Activated CD4-positive, alpha-beta memory T cell treated with anti-CD3 and anti-CD28 coated beads for 36 hours (primary cell): ENCODE measurements at regions not wholly inside any gene's neighbourhood (a gene's known extent, or its start where the extent isn't known, plus 50 kb on each side); places are given as distances from the start of the nearest gene placed in this dataset.

Source experiments
- CTCF ChIA-PET: fragments of 350-600 bp; sonication (Branson Sonifier 250); formaldehyde crosslinking; loops from one replicate; lab custom pipeline; 2021; ENCODE audit warnings: antibody characterized with exemption, inconsistent platforms; lab: Charles Lee
- POLR2A ChIA-PET: fragments of 350-600 bp; sonication (Branson Sonifier 250); formaldehyde crosslinking; loops from one replicate; lab custom pipeline; 2021; ENCODE audit warnings: antibody characterized with exemption; lab: Charles Lee
- DNase-seq: peaks from one replicate; pipeline ENCODE4 v3.0.0-alpha.2; 2020
- H3K27ac Mint-ChIP-seq: one replicate; pipeline ENCODE4 v1.8.0; 2021; ENCODE audit warnings: mixed read lengths
- H3K27me3 Mint-ChIP-seq: one replicate; pipeline ENCODE4 v1.8.0; 2021; ENCODE audit warnings: mixed read lengths
- H3K36me3 Mint-ChIP-seq: one replicate; pipeline ENCODE4 v1.8.0; 2021; ENCODE audit warnings: mixed read lengths
- H3K4me1 Mint-ChIP-seq: one replicate; pipeline ENCODE4 v1.8.0; 2021; ENCODE audit warnings: low read depth, mixed read lengths
- H3K4me3 Mint-ChIP-seq: one replicate; pipeline ENCODE4 v1.8.0; 2021; ENCODE audit warnings: mild to moderate bottlenecking, mixed read lengths
- H3K9me3 Mint-ChIP-seq: one replicate; pipeline ENCODE4 v1.8.0; 2021; ENCODE audit warnings: mixed read lengths
- intact Hi-C: fragments of 100-400 bp; cut with micrococcal nuclease; formaldehyde crosslinking; loops from one replicate; pipeline ENCODE4 v1.15.1; 2023

- ChIA-PET CTCF (interaction anchor here (0.9 kb wide), 1 partner anchor 22 kb away, joined by 3 read pairs; no protein-coding TSS in a partner anchor), POLR2A (no interaction called here)
- peaks cover 4% of the 10 kb centered on the region for H3K27me3 Mint-ChIP-seq
- no peak overlapping the region for H3K4me3 Mint-ChIP-seq
- no peak overlapping the region for H3K27ac Mint-ChIP-seq
- no peak for DNase-seq
- no peaks in the 10 kb centered on the region for H3K4me1 Mint-ChIP-seq
- H3K36me3 Mint-ChIP-seq, result no peaks in the 10 kb centered on the region
- intact Hi-C loops, result no loop called here
- H3K9me3 Mint-ChIP-seq, result no peaks in the 10 kb centered on the region
Observed at GRCh38 chr11:119496997-119497396, 74.0 kb upstream of the THY1 start.

DNA sequence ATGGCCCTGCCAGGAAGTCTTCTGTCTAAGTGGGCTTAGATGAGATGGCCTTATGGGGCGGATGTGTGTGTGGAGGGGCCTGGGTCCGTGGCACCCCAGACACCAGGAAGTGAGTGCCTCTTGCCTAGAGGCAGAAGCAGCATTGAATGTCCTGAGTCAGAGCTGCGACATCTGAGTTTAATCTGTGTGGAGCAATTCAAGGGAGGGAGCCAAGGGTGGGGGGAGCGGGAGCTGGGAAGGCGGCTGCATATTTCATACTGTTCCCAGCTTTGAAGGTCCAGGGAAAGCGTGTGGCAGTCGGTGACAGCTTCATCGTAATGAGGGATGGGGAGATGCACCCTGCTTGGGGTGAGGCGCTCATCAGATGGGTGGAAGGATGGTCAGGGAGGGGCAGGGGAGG lies 73.5 kb upstream of the THY1 start:
- Mint-ChIP-seq H3K27ac (no peak overlapping the region), H3K9me3 (no peaks in the 10 kb centered on the region), H3K4me1 (no peaks in the 10 kb centered on the region), H3K4me3 (no peak overlapping the region), H3K27me3 (peaks cover 4% of the 10 kb centered on the region), H3K36me3 (no peaks in the 10 kb centered on the region)
- ChIA-PET CTCF (interaction anchor here (0.9 kb wide), 1 partner anchor 22 kb away, joined by 3 read pairs; no protein-coding TSS in a partner anchor), POLR2A (no interaction called here)
- no peak for DNase-seq
- intact Hi-C loops, result no loop called here

GRCh38 chr11:119493712-119494111 lies 70.7 kb upstream of the THY1 start:
- H3K4me1 Mint-ChIP-seq, result no peaks in the 10 kb centered on the region
- peak; percentile 36 for DNase-seq
- H3K27ac Mint-ChIP-seq, result no peak overlapping the region
- no peaks in the 10 kb centered on the region for H3K9me3 Mint-ChIP-seq
- intact Hi-C loops, result no loop called here
- ChIA-PET CTCF (interaction anchor here (1.5 to 2.6 kb wide), 2 partner anchors 13 to 19 kb away, joined by 4 to 12 read pairs; no protein-coding TSS in a partner anchor), POLR2A (interaction anchor here (0.8 kb wide), 1 partner anchor 10 kb away, joined by 3 read pairs; no protein-coding TSS in a partner anchor)
- H3K4me3 Mint-ChIP-seq, result no peak overlapping the region
- H3K27me3 Mint-ChIP-seq, result peaks cover 3% of the 10 kb centered on the region
- no peaks in the 10 kb centered on the region for H3K36me3 Mint-ChIP-seq

- no peak overlapping the region for H3K27ac Mint-ChIP-seq
- no peak overlapping the region for H3K4me3 Mint-ChIP-seq
- DNase-seq, result no peak
- ChIA-PET POLR2A (no interaction called here), CTCF (interaction anchor here (1.3 to 2.6 kb wide), 3 partner anchors 11 to 17 kb away, joined by 3 to 12 read pairs (median 4); no protein-coding TSS in a partner anchor)
- no peaks in the 10 kb centered on the region for H3K36me3 Mint-ChIP-seq
- H3K27me3 Mint-ChIP-seq, result peaks cover 8% of the 10 kb centered on the region
- H3K9me3 Mint-ChIP-seq, result no peaks in the 10 kb centered on the region
- H3K4me1 Mint-ChIP-seq, result no peaks in the 10 kb centered on the region
- intact Hi-C loops, result no loop called here
Observed at GRCh38 chr11:119491753-119492510, 69.0 kb upstream of the THY1 start.

- CTCF ChIA-PET, result interaction anchor here (0.6 to 1.3 kb wide), 4 partner anchors 10 to 351 kb away, joined by 3 to 4 read pairs (median 3); no protein-coding TSS in a partner anchor
- no peaks in the 10 kb centered on the region for H3K4me1 Mint-ChIP-seq
- DNase-seq, result no peak
Observed at GRCh38 chr11:119490253-119491006, 67.5 kb upstream of the THY1 start.

GRCh38 chr11:119489087-119489486 lies 66.1 kb upstream of the THY1 start:
- Mint-ChIP-seq H3K27me3 (peaks cover 14% of the 10 kb centered on the region), H3K4me1 (no peaks in the 10 kb centered on the region), H3K9me3 (no peaks in the 10 kb centered on the region), H3K27ac (no peak overlapping the region), H3K4me3 (no peak overlapping the region), H3K36me3 (no peaks in the 10 kb centered on the region)
- DNase-seq, result no peak
- intact Hi-C loops, result loop anchor here (10.0 kb wide), 1 partner anchor 616 kb away; no protein-coding TSS in a partner anchor
- ChIA-PET POLR2A (no interaction called here), CTCF (interaction anchor here (1.3 kb wide), 1 partner anchor 45 kb away, joined by 3 read pairs; no protein-coding TSS in a partner anchor)

More at GRCh38 chr11:119490253-119491006, 67.5 kb upstream of the THY1 start:
- peaks cover 11% of the 10 kb centered on the region for H3K27me3 Mint-ChIP-seq
- no peaks in the 10 kb centered on the region for H3K36me3 Mint-ChIP-seq
- no peak overlapping the region for H3K4me3 Mint-ChIP-seq
- POLR2A ChIA-PET, result no interaction called here
- no peaks in the 10 kb centered on the region for H3K9me3 Mint-ChIP-seq
- intact Hi-C loops, result no loop called here
- H3K27ac Mint-ChIP-seq, result no peak overlapping the region

- intact Hi-C loops, result loop anchor here (10.0 kb wide), 1 partner anchor 616 kb away; no protein-coding TSS in a partner anchor
- H3K27ac Mint-ChIP-seq, result no peak overlapping the region
- POLR2A ChIA-PET, result no interaction called here
- DNase-seq, result no peak
- H3K27me3 Mint-ChIP-seq, result peaks cover 14% of the 10 kb centered on the region
- H3K9me3 Mint-ChIP-seq, result no peaks in the 10 kb centered on the region
- CTCF ChIA-PET, result interaction anchor here (1.2 kb wide), 1 partner anchor 13 kb away, joined by 4 read pairs; no protein-coding TSS in a partner anchor
- no peaks in the 10 kb centered on the region for H3K36me3 Mint-ChIP-seq
- H3K4me3 Mint-ChIP-seq, result no peak overlapping the region
- no peaks in the 10 kb centered on the region for H3K4me1 Mint-ChIP-seq
Observed at GRCh38 chr11:119488256-119488995, 65.5 kb upstream of the THY1 start.

DNA sequence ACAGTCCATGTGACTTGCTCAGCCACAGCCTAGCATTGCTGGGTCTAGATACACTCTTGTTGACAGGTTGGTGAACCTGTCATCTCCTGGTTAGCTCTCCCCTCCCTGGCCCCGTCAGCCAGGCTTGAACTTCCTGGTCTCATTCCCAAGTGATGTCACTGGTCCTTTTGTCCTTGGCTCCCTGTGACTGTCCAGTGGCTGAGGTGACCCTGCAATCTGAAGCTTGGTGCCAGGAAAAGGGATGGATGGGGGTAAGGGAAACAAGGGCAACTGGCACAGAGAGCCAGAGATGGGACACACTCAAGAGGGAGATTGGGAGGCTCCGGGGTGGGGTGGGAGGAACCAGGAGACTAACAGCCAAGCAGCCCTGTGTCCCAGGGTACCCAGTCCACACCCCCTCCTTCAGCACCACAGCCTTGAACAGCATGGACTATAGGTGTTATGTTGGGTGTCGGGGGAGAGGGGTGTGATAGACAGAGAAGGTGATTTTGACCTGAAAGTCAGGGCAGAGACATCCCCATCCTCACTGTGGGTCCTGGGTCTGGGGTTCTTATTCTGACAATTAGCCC lies 63.8 kb upstream of the THY1 start:
- Mint-ChIP-seq H3K9me3 (no peaks in the 10 kb centered on the region), H3K4me1 (no peaks in the 10 kb centered on the region), H3K27me3 (peaks cover 17% of the 10 kb centered on the region), H3K27ac (no peak overlapping the region), H3K36me3 (no peaks in the 10 kb centered on the region), H3K4me3 (no peak overlapping the region)
- intact Hi-C loops, result loop anchor here (10.0 kb wide), 1 partner anchor 618 kb away; no protein-coding TSS in a partner anchor
- peak; percentile 4 for DNase-seq
- POLR2A ChIA-PET, result no interaction called here
- CTCF ChIA-PET, result interaction anchor here (1.3 kb wide), 1 partner anchor 22 kb away, joined by 4 read pairs; no protein-coding TSS in a partner anchor

- Mint-ChIP-seq H3K36me3 (no peaks in the 10 kb centered on the region), H3K27me3 (peaks cover 20% of the 10 kb centered on the region), H3K4me1 (no peaks in the 10 kb centered on the region), H3K9me3 (no peaks in the 10 kb centered on the region), H3K4me3 (no peak overlapping the region), H3K27ac (no peak overlapping the region)
- POLR2A ChIA-PET, result no interaction called here
- no peak for DNase-seq
- intact Hi-C loops, result loop anchor here (10.0 kb wide), 1 partner anchor 619 kb away; no protein-coding TSS in a partner anchor
- CTCF ChIA-PET, result interaction anchor here (1.3 kb wide), 1 partner anchor 23 kb away, joined by 4 read pairs; no protein-coding TSS in a partner anchor
Observed at GRCh38 chr11:119486016-119486415, 63.0 kb upstream of the THY1 start.

GRCh38 chr11:119484741-119485605 lies 62.0 kb upstream of the THY1 start:
- H3K4me3 Mint-ChIP-seq, result no peak overlapping the region
- H3K4me1 Mint-ChIP-seq, result no peaks in the 10 kb centered on the region
- no peak overlapping the region for H3K27ac Mint-ChIP-seq
- H3K9me3 Mint-ChIP-seq, result no peaks in the 10 kb centered on the region
- ChIA-PET POLR2A (no interaction called here), CTCF (interaction anchor here (1.3 kb wide), 1 partner anchor 24 kb away, joined by 4 read pairs; no protein-coding TSS in a partner anchor)
- H3K36me3 Mint-ChIP-seq, result no peaks in the 10 kb centered on the region
- DNase-seq, result peak; percentile 26
- intact Hi-C loops, result loop anchor here (5.0 to 10.0 kb wide), 3 partner anchors 157 to 620 kb away; partner anchors contain the start of gene NECTIN1
- H3K27me3 Mint-ChIP-seq, result peaks cover 24% of the 10 kb centered on the region
